ENCODE measurements at regions not wholly inside any gene's neighbourhood (a gene's known extent, or its start where the extent isn't known, plus 50 kb on each side); places are given as distances from the start of the nearest gene placed in this dataset.

DNA sequence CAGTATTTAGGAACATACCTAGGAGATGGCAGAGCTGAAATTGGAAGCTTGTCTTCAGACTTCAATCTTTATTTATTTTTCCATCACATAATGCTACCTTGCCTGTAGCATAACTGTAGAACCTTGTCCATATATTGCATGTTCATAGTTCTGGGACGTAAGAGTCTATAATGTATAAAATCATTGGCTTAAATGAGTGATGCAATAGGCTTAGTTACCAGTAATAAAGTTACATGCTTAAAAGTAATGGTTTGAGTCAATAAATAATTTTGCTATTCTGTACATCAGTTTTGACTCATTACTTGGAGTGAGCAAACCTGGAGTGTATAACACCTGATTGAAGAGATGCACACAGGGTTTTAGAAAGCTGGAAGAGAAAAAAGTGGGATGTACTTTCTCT is 229.3 kb downstream of the CDCA7 start:
- Histone ChIP-seq H3K4me1 (peaks cover 7 to 9% of the 10 kb centered on the region in 2 donors), H3K4me3 (no peak overlapping the region), H3K27ac (no peak overlapping the region), H3K27me3 (no peaks in the 10 kb centered on the region), H3K9me3 (no peaks in the 10 kb centered on the region), H3K36me3 (no peaks in the 10 kb centered on the region)
- in situ Hi-C loops (cut with MboI; ENCODE audit: low sequenced_read_pairs in 4 of 4) (loop anchor here in 2 of 4 donors (25.0 kb wide), 1 partner anchor 453 kb away; no protein-coding TSS in a partner anchor), intact Hi-C loops (cut with DNase I; ENCODE audit: low total_unique reads) (loop anchor here (10.0 kb wide), 1 partner anchor 751 kb away; the partner anchor contains the start of gene SP9)
- DNase-seq (no peak), ATAC-seq (no peak)
- TF ChIP-seq, protein P1, sequence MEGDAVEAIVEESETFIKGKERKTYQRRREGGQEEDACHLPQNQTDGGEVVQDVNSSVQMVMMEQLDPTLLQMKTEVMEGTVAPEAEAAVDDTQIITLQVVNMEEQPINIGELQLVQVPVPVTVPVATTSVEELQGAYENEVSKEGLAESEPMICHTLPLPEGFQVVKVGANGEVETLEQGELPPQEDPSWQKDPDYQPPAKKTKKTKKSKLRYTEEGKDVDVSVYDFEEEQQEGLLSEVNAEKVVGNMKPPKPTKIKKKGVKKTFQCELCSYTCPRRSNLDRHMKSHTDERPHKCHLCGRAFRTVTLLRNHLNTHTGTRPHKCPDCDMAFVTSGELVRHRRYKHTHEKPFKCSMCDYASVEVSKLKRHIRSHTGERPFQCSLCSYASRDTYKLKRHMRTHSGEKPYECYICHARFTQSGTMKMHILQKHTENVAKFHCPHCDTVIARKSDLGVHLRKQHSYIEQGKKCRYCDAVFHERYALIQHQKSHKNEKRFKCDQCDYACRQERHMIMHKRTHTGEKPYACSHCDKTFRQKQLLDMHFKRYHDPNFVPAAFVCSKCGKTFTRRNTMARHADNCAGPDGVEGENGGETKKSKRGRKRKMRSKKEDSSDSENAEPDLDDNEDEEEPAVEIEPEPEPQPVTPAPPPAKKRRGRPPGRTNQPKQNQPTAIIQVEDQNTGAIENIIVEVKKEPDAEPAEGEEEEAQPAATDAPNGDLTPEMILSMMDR (IDR thresholded peaks at IDR 0.05 in 4 of 5, conservative IDR thresholded peaks at IDR 0.05 in 1 of 5) = no peak
- TF ChIP-seq POLR2A (IDR thresholded peaks at IDR 0.05) = no peak

DNA sequence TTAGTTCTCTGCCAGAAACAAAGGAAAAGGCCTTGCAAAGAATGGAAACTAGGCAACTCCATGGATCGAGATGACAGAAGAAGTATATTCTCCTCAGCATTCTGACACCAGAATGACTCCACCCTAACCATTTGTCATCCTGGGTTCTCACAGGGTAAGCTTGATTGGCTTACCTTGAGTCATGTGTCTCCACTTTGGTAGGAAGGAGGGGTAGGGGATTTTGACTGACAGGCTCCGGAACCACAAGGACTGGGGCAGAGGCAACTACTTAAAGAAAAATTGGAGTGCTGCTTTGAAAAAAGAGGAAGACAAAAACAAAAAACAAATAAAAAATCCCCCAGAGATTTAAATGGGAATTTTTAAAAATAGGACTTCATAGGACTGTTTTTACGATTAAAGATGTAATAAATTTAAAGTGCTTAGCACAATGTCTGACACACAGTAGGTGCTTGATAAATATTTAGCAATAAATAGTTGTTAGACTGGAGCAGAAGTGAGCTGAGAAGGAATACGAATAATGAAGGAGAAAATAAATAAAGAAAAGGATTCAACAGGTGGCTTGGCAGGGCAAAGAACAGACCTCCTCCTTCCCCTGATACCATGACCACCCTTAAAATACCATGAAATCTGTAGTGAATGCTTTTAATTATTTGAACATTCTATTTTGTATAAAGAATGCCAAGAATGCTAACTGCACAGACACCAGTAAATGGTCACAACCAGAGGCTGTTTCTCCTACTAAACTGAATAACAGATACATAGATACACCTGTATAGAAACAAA is 230.2 kb downstream of the CDCA7 start:
- no peaks in the 10 kb centered on the region for H3K9me3 ChIP-seq
- H3K4me1 ChIP-seq = peaks cover 14 to 17% of the 10 kb centered on the region in 2 donors
- no peak overlapping the region for H3K4me3 ChIP-seq
- intact Hi-C loops (cut with DNase I; ENCODE audit: low total_unique reads) = loop anchor here (10.0 kb wide), 1 partner anchor 750 kb away; the partner anchor contains the start of gene SP9
- H3K27ac ChIP-seq = no peak overlapping the region
- no peak for DNase-seq
- no peak for TF ChIP-seq POLR2A (IDR thresholded peaks at IDR 0.05)
- TF ChIP-seq, protein P1 (IDR thresholded peaks at IDR 0.05 in 4 of 5, conservative IDR thresholded peaks at IDR 0.05 in 1 of 5) = no peak
- no peaks in the 10 kb centered on the region for H3K36me3 ChIP-seq
- ATAC-seq = no peak
- no peaks in the 10 kb centered on the region for H3K27me3 ChIP-seq
- in situ Hi-C loops (cut with MboI; ENCODE audit: low sequenced_read_pairs in 4 of 4) = loop anchor here in 2 of 4 donors (25.0 kb wide), 1 partner anchor 452 kb away; no protein-coding TSS in a partner anchor

DNA sequence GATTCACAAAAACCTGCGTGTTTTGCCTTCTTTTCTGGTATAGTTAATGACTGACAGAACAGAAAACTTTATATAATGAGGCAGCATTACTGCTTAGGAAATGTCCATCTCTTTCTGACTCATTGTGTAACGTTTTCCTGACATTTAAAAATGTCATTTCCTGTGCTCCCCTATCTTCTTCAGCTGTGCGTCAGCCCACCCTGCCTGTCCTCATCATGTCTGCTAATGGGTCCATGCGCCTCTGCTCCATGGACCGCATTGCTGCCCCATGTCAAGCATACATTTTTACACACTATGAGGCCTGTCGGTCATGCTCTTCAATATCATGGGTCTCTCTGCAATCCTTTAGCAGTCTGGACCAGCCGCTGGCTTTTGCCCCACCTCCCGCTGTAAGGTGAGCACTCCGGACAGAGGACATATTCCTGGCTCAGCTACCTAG is 234.3 kb downstream of the CDCA7 start:
- intact Hi-C loops (cut with DNase I; ENCODE audit: low total_unique reads) = loop anchor here (10.0 kb wide), 1 partner anchor 746 kb away; the partner anchor contains the start of gene SP9
- Histone ChIP-seq H3K36me3 (no peaks in the 10 kb centered on the region), H3K4me3 (no peak overlapping the region)

DNA sequence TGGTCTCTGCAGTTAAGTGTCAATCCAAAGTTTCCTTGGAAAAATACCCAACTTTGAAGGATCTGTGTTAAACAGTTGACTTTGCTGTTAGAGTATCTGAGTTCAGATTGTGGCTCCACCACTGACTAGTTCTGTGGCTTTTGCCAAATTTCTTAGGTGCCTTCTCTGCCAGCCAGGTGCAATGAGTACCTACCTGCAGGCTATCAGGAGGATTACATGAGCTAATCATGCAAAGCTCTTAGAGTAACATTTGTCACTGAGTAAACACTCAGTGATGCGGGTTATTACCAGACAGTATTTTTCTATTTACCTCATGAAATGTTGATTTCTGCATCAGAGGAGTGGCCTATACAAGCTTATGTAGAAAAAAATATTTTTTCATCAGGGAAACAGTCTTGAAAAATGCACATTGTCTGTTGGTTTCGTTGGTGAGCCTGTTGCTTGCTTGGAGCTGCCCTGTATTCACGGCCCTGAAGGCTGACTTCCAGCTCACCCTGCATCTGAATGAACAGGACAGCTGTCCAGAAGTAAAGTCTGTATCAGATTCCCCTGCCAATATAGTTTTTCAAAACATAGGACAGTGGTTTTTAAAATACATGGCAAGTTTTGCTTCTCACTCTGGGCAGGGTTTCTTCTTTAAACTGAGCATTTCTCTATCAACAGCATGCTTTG is 235.1 kb downstream of the CDCA7 start:
- in situ Hi-C loops (cut with MboI; ENCODE audit: low sequenced_read_pairs in 4 of 4) (loop anchor here in 2 of 4 donors (25.0 kb wide), 1 partner anchor 448 kb away; no protein-coding TSS in a partner anchor), intact Hi-C loops (cut with DNase I; ENCODE audit: low total_unique reads) (loop anchor here (10.0 kb wide), 2 partner anchors 185 to 745 kb away; partner anchors contain the start of gene SP9)
- Histone ChIP-seq H3K9me3 (no peaks in the 10 kb centered on the region), H3K4me3 (peak overlapping the region in 3 of 4 donors; percentile 27 to 44 (median 44)), H3K36me3 (no peaks in the 10 kb centered on the region), H3K27me3 (no peaks in the 10 kb centered on the region), H3K27ac (peak overlapping the region; percentile 81 to 89 (median 88)), H3K4me1 (peaks cover 23% of the 10 kb centered on the region in 2 donors)
- ATAC-seq (peak; percentile 85 to 91), DNase-seq (peak; percentile 38 to 57)
- TF ChIP-seq POLR2A (IDR thresholded peaks at IDR 0.05) = no peak
- TF ChIP-seq, protein P1 (IDR thresholded peaks at IDR 0.05 in 4 of 5, conservative IDR thresholded peaks at IDR 0.05 in 1 of 5) = no peak

More for the DNA sequence above, 234.3 kb downstream of the CDCA7 start:
- DNase-seq (peak; percentile 55 to 68), ATAC-seq (peak; percentile 65 to 76)
- Histone ChIP-seq H3K27ac (peak overlapping the region; percentile 81 to 89 (median 88)), H3K4me1 (peaks cover 23% of the 10 kb centered on the region in 2 donors), H3K27me3 (no peaks in the 10 kb centered on the region), H3K9me3 (no peaks in the 10 kb centered on the region)
- TF ChIP-seq, protein P1 (IDR thresholded peaks at IDR 0.05 in 4 of 5, conservative IDR thresholded peaks at IDR 0.05 in 1 of 5) = no peak
- no peak for TF ChIP-seq POLR2A (IDR thresholded peaks at IDR 0.05)
- in situ Hi-C loops (cut with MboI; ENCODE audit: low sequenced_read_pairs in 4 of 4) = loop anchor here in 2 of 4 donors (25.0 kb wide), 1 partner anchor 448 kb away; no protein-coding TSS in a partner anchor
